ENCODE measurements at regions not wholly inside any gene's neighbourhood (a gene's known extent, or its start where the extent isn't known, plus 50 kb on each side); places are given as distances from the start of the nearest gene placed in this dataset.

- H3K4me3 ChIP-seq (ENCODE audit: low read length): no peak overlapping the region
- H3K27me3 ChIP-seq (ENCODE audit: control insufficient read depth, insufficient read depth, low read length): no peaks in the 10 kb centered on the region
- H3K27ac ChIP-seq (ENCODE audit: low read length): no peak overlapping the region
- no peaks in the 10 kb centered on the region for H3K36me3 ChIP-seq (ENCODE audit: control insufficient read depth, low read depth, low read length)
- H3K4me1 ChIP-seq (ENCODE audit: control insufficient read depth, low read depth, low read length): no peaks in the 10 kb centered on the region
- H3K9me3 ChIP-seq (ENCODE audit: control insufficient read depth, low read depth, low read length): no peaks in the 10 kb centered on the region
- H3K9ac ChIP-seq (ENCODE audit: low read length): no peak overlapping the region
Observed at GRCh38 chr7:12456506-12456905, 52.8 kb upstream of the VWDE start.

GRCh38 chr7:12458520-12459131 lies 55.0 kb upstream of the VWDE start:
- Histone ChIP-seq H3K4me3 (ENCODE audit: low read length) (no peak overlapping the region), H3K4me1 (ENCODE audit: control insufficient read depth, low read depth, low read length) (no peaks in the 10 kb centered on the region), H3K36me3 (ENCODE audit: control insufficient read depth, low read depth, low read length) (no peaks in the 10 kb centered on the region), H3K9me3 (ENCODE audit: control insufficient read depth, low read depth, low read length) (no peaks in the 10 kb centered on the region), H3K27ac (ENCODE audit: low read length) (no peak overlapping the region), H3K27me3 (ENCODE audit: control insufficient read depth, insufficient read depth, low read length) (no peaks in the 10 kb centered on the region), H3K9ac (ENCODE audit: low read length) (no peak overlapping the region)

- Histone ChIP-seq H3K9me3 (ENCODE audit: control insufficient read depth, low read depth, low read length) (no peaks in the 10 kb centered on the region), H3K4me3 (ENCODE audit: low read length) (no peak overlapping the region), H3K27ac (ENCODE audit: low read length) (no peak overlapping the region), H3K9ac (ENCODE audit: low read length) (no peak overlapping the region), H3K4me1 (ENCODE audit: control insufficient read depth, low read depth, low read length) (no peaks in the 10 kb centered on the region), H3K27me3 (ENCODE audit: control insufficient read depth, insufficient read depth, low read length) (no peaks in the 10 kb centered on the region), H3K36me3 (ENCODE audit: control insufficient read depth, low read depth, low read length) (no peaks in the 10 kb centered on the region)
Observed at GRCh38 chr7:12467837-12468236, 64.2 kb upstream of the VWDE start.

- Histone ChIP-seq H3K36me3 (ENCODE audit: control insufficient read depth, low read depth, low read length) (no peaks in the 10 kb centered on the region), H3K27me3 (ENCODE audit: control insufficient read depth, insufficient read depth, low read length) (no peaks in the 10 kb centered on the region), H3K9ac (ENCODE audit: low read length) (no peak overlapping the region), H3K27ac (ENCODE audit: low read length) (no peak overlapping the region), H3K4me1 (ENCODE audit: control insufficient read depth, low read depth, low read length) (no peaks in the 10 kb centered on the region), H3K9me3 (ENCODE audit: control insufficient read depth, low read depth, low read length) (no peaks in the 10 kb centered on the region), H3K4me3 (ENCODE audit: low read length) (no peak overlapping the region)
Observed at GRCh38 chr7:12469568-12469967, 65.9 kb upstream of the VWDE start.

GRCh38 chr7:12470930-12471329 lies 67.3 kb upstream of the VWDE start:
- no peak overlapping the region for H3K27ac ChIP-seq (ENCODE audit: low read length)
- H3K27me3 ChIP-seq (ENCODE audit: control insufficient read depth, insufficient read depth, low read length): no peaks in the 10 kb centered on the region
- H3K9me3 ChIP-seq (ENCODE audit: control insufficient read depth, low read depth, low read length): no peaks in the 10 kb centered on the region
- H3K4me1 ChIP-seq (ENCODE audit: control insufficient read depth, low read depth, low read length): no peaks in the 10 kb centered on the region
- H3K4me3 ChIP-seq (ENCODE audit: low read length): no peak overlapping the region
- no peak overlapping the region for H3K9ac ChIP-seq (ENCODE audit: low read length)
- H3K36me3 ChIP-seq (ENCODE audit: control insufficient read depth, low read depth, low read length): no peaks in the 10 kb centered on the region

- Histone ChIP-seq H3K27me3 (ENCODE audit: control insufficient read depth, insufficient read depth, low read length) (no peaks in the 10 kb centered on the region), H3K36me3 (ENCODE audit: control insufficient read depth, low read depth, low read length) (no peaks in the 10 kb centered on the region), H3K27ac (ENCODE audit: low read length) (no peak overlapping the region)
Observed at GRCh38 chr7:12474035-12474434, 70.4 kb upstream of the VWDE start.

GRCh38 chr7:12475362-12476063 lies 71.8 kb upstream of the VWDE start:
- H3K9ac ChIP-seq (ENCODE audit: low read length): no peak overlapping the region
- no peaks in the 10 kb centered on the region for H3K27me3 ChIP-seq (ENCODE audit: control insufficient read depth, insufficient read depth, low read length)
- no peak overlapping the region for H3K4me3 ChIP-seq (ENCODE audit: low read length)
- no peaks in the 10 kb centered on the region for H3K9me3 ChIP-seq (ENCODE audit: control insufficient read depth, low read depth, low read length)
- H3K36me3 ChIP-seq (ENCODE audit: control insufficient read depth, low read depth, low read length): no peaks in the 10 kb centered on the region
- H3K27ac ChIP-seq (ENCODE audit: low read length): no peak overlapping the region
- H3K4me1 ChIP-seq (ENCODE audit: control insufficient read depth, low read depth, low read length): no peaks in the 10 kb centered on the region

More at GRCh38 chr7:12474035-12474434, 70.4 kb upstream of the VWDE start:
- H3K9me3 ChIP-seq (ENCODE audit: control insufficient read depth, low read depth, low read length): no peaks in the 10 kb centered on the region
- H3K4me3 ChIP-seq (ENCODE audit: low read length): no peak overlapping the region
- H3K4me1 ChIP-seq (ENCODE audit: control insufficient read depth, low read depth, low read length): no peaks in the 10 kb centered on the region
- no peak overlapping the region for H3K9ac ChIP-seq (ENCODE audit: low read length)

GRCh38 chr7:12477620-12478019 lies 74.0 kb upstream of the VWDE start:
- H3K27me3 ChIP-seq (ENCODE audit: control insufficient read depth, insufficient read depth, low read length): no peaks in the 10 kb centered on the region

GRCh38 chr7:12481722-12482121 lies 78.1 kb upstream of the VWDE start:
- H3K4me3 ChIP-seq (ENCODE audit: low read length): no peak overlapping the region
- no peak overlapping the region for H3K27ac ChIP-seq (ENCODE audit: low read length)
- peaks cover 3% of the 10 kb centered on the region for H3K4me1 ChIP-seq (ENCODE audit: control insufficient read depth, low read depth, low read length)
- no peaks in the 10 kb centered on the region for H3K27me3 ChIP-seq (ENCODE audit: control insufficient read depth, insufficient read depth, low read length)
- H3K9me3 ChIP-seq (ENCODE audit: control insufficient read depth, low read depth, low read length): no peaks in the 10 kb centered on the region
- no peak overlapping the region for H3K9ac ChIP-seq (ENCODE audit: low read length)
- H3K36me3 ChIP-seq (ENCODE audit: control insufficient read depth, low read depth, low read length): no peaks in the 10 kb centered on the region

More at GRCh38 chr7:12477620-12478019, 74.0 kb upstream of the VWDE start:
- Histone ChIP-seq H3K9me3 (ENCODE audit: control insufficient read depth, low read depth, low read length) (no peaks in the 10 kb centered on the region), H3K4me3 (ENCODE audit: low read length) (no peak overlapping the region), H3K27ac (ENCODE audit: low read length) (no peak overlapping the region), H3K9ac (ENCODE audit: low read length) (no peak overlapping the region), H3K36me3 (ENCODE audit: control insufficient read depth, low read depth, low read length) (no peaks in the 10 kb centered on the region), H3K4me1 (ENCODE audit: control insufficient read depth, low read depth, low read length) (peaks cover 3% of the 10 kb centered on the region)

GRCh38 chr7:12485845-12486244 lies 82.2 kb upstream of the VWDE start:
- Histone ChIP-seq H3K36me3 (ENCODE audit: control insufficient read depth, low read depth, low read length) (no peaks in the 10 kb centered on the region), H3K4me1 (ENCODE audit: control insufficient read depth, low read depth, low read length) (peaks cover 13% of the 10 kb centered on the region), H3K4me3 (ENCODE audit: low read length) (no peak overlapping the region), H3K27me3 (ENCODE audit: control insufficient read depth, insufficient read depth, low read length) (no peaks in the 10 kb centered on the region), H3K9me3 (ENCODE audit: control insufficient read depth, low read depth, low read length) (no peaks in the 10 kb centered on the region), H3K9ac (ENCODE audit: low read length) (no peak overlapping the region), H3K27ac (ENCODE audit: low read length) (no peak overlapping the region)

- Histone ChIP-seq H3K4me3 (ENCODE audit: low read length) (no peak overlapping the region), H3K9ac (ENCODE audit: low read length) (no peak overlapping the region), H3K36me3 (ENCODE audit: control insufficient read depth, low read depth, low read length) (no peaks in the 10 kb centered on the region), H3K27ac (ENCODE audit: low read length) (no peak overlapping the region), H3K4me1 (ENCODE audit: control insufficient read depth, low read depth, low read length) (peaks cover 10% of the 10 kb centered on the region), H3K27me3 (ENCODE audit: control insufficient read depth, insufficient read depth, low read length) (no peaks in the 10 kb centered on the region), H3K9me3 (ENCODE audit: control insufficient read depth, low read depth, low read length) (no peaks in the 10 kb centered on the region)
Observed at GRCh38 chr7:12488341-12488740, 82.2 kb upstream of the SCIN start.

GRCh38 chr7:12490107-12490688 lies 80.3 kb upstream of the SCIN start:
- H3K9me3 ChIP-seq (ENCODE audit: control insufficient read depth, low read depth, low read length): no peaks in the 10 kb centered on the region
- H3K4me3 ChIP-seq (ENCODE audit: low read length): no peak overlapping the region
- H3K27ac ChIP-seq (ENCODE audit: low read length): no peak overlapping the region
- H3K27me3 ChIP-seq (ENCODE audit: control insufficient read depth, insufficient read depth, low read length): no peaks in the 10 kb centered on the region
- H3K9ac ChIP-seq (ENCODE audit: low read length): no peak overlapping the region
- no peaks in the 10 kb centered on the region for H3K36me3 ChIP-seq (ENCODE audit: control insufficient read depth, low read depth, low read length)
- peaks cover 10% of the 10 kb centered on the region for H3K4me1 ChIP-seq (ENCODE audit: control insufficient read depth, low read depth, low read length)

Data from iPS-18a (cell line).